COLO668 (cell line): ENCODE measurements at regions not wholly inside any gene's neighbourhood (a gene's known extent, or its start where the extent isn't known, plus 50 kb on each side); places are given as distances from the start of the nearest gene placed in this dataset.

ENCODE experiments used
- DNase-seq: peaks from one replicate; lab custom pipeline; 2025; ENCODE audit not compliant: unreplicated experiment; lab: John Stamatoyannopoulos, UW

- no peak for DNase-seq
Observed at GRCh38 chr4:4808086-4808485, 51.4 kb upstream of the MSX1 start.

- no peak for DNase-seq
Observed at GRCh38 chr4:4805887-4806286, 53.6 kb upstream of the MSX1 start.

- DNase-seq: no peak
Observed at GRCh38 chr4:4803912-4804296, 55.6 kb upstream of the MSX1 start.

- DNase-seq: no peak
Observed at GRCh38 chr4:4803216-4803911, 56.1 kb upstream of the MSX1 start.

- DNase-seq: no peak
Observed at GRCh38 chr4:4800646-4801408, 58.6 kb upstream of the MSX1 start.

GRCh38 chr4:4794421-4794820, 65.0 kb upstream of the MSX1 start:
- DNase-seq: no peak

GRCh38 chr4:4792466-4792865, 67.0 kb upstream of the MSX1 start:
- no peak for DNase-seq

- no peak for DNase-seq
Observed at GRCh38 chr4:4791299-4792111, 68.0 kb upstream of the MSX1 start.

GRCh38 chr4:4789462-4789861, 70.0 kb upstream of the MSX1 start:
- no peak for DNase-seq

GRCh38 chr4:4788573-4788972, 70.9 kb upstream of the MSX1 start:
- DNase-seq: no peak

- DNase-seq: no peak
Observed at GRCh38 chr4:4787421-4787820, 72.0 kb upstream of the MSX1 start.

GRCh38 chr4:4784379-4784778, 75.1 kb upstream of the MSX1 start:
- DNase-seq: no peak

GRCh38 chr4:4783847-4784246, 75.6 kb upstream of the MSX1 start:
- DNase-seq: no peak

GRCh38 chr4:4782969-4783368, 76.5 kb upstream of the MSX1 start:
- no peak for DNase-seq

- no peak for DNase-seq
Observed at GRCh38 chr4:4781936-4782707, 77.3 kb upstream of the MSX1 start.

- DNase-seq: no peak
Observed at GRCh38 chr4:4780729-4781244, 78.7 kb upstream of the MSX1 start.

GRCh38 chr4:4779486-4779885, 80.0 kb upstream of the MSX1 start:
- no peak for DNase-seq

- no peak for DNase-seq
Observed at GRCh38 chr4:4779054-4779453, 80.4 kb upstream of the MSX1 start.

- no peak for DNase-seq
Observed at GRCh38 chr4:4778554-4778953, 80.9 kb upstream of the MSX1 start.

- no peak for DNase-seq
Observed at GRCh38 chr4:4776934-4777333, 82.5 kb upstream of the MSX1 start.

- DNase-seq: no peak
Observed at GRCh38 chr4:4776335-4776734, 83.1 kb upstream of the MSX1 start.
